A549 (cell line): ENCODE measurements at regions not wholly inside any gene's neighbourhood (a gene's known extent, or its start where the extent isn't known, plus 50 kb on each side); places are given as distances from the start of the nearest gene placed in this dataset.

Source experiments
- CTCF ChIP-seq: fragments of >200 bp; sonication (Bioruptor Twin); formaldehyde crosslinking; IDR thresholded peaks from 3 replicates; pipeline ENCODE4 v1.5.1; 2016
- ESRRA ChIP-seq: fragments of 150-350 bp; IDR thresholded peaks from 2 replicates; pipeline ENCODE4 v1.6.1; 2014; ENCODE audit warnings: mild to moderate bottlenecking, low read length, borderline replicate concordance
- RAD21 ChIP-seq, 2 experiments: fragments of >200 bp in 1 of 2; sonication (Bioruptor Twin) in 1 of 2; formaldehyde crosslinking in 1 of 2; IDR thresholded peaks in 1 of 2; conservative IDR thresholded peaks in 1 of 2; 2 replicates in 1 of 2; 3 replicates in 1 of 2; pipeline ENCODE4 v1.6.1; 2012 to 2018; ENCODE audit warnings: inconsistent platforms in 1 of 2

- TF ChIP-seq ESRRA (no peak), RAD21 (conservative IDR thresholded peaks at IDR 0.05 in 1 of 2, IDR thresholded peaks at IDR 0.05 in 1 of 2) (no peak), CTCF (no peak)
Measured at GRCh38 chr14:27384124-27384523, 786.3 kb upstream of the NOVA1 start.
